ENCODE measurements at regions not wholly inside any gene's neighbourhood (a gene's known extent, or its start where the extent isn't known, plus 50 kb on each side); places are given as distances from the start of the nearest gene placed in this dataset.

DNA sequence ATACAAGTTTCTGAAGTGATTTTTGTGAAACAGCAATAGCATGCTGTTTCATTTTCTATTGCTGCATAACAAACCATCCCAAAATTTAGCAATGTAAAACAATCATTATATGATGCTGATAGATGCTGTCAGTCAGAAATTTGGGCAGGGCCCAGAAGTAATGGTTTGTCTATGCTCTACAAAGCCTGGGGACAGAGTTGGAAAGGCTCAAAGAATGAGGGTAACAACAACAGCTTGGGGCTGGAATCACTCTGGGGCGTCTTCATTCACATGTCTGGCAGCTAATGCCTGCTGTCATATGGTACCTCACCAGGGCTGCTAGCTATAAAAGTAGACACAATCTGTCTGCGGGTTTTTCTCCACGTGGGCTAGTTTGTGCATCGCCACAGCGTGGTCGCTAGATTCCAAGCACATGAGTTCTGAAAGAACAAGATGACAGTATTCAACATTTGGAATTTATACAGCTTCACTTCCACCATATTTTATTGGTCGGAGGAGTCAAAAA, 176.5 kb downstream of the BMP4 start:
- Histone ChIP-seq H3K27ac (replicated peaks) (no peak overlapping the region), H3K4me1 (no peaks in the 10 kb centered on the region), H3K27me3 (ENCODE audit: low read depth) (no peaks in the 10 kb centered on the region), H3K36me3 (no peaks in the 10 kb centered on the region), H3K4me3 (no peak overlapping the region), H3K9me3 (replicated peaks) (peaks cover 17% of the 10 kb centered on the region)
- intact Hi-C loops (cut with micrococcal nuclease) = no loop called here
- TF ChIP-seq, protein P1, sequence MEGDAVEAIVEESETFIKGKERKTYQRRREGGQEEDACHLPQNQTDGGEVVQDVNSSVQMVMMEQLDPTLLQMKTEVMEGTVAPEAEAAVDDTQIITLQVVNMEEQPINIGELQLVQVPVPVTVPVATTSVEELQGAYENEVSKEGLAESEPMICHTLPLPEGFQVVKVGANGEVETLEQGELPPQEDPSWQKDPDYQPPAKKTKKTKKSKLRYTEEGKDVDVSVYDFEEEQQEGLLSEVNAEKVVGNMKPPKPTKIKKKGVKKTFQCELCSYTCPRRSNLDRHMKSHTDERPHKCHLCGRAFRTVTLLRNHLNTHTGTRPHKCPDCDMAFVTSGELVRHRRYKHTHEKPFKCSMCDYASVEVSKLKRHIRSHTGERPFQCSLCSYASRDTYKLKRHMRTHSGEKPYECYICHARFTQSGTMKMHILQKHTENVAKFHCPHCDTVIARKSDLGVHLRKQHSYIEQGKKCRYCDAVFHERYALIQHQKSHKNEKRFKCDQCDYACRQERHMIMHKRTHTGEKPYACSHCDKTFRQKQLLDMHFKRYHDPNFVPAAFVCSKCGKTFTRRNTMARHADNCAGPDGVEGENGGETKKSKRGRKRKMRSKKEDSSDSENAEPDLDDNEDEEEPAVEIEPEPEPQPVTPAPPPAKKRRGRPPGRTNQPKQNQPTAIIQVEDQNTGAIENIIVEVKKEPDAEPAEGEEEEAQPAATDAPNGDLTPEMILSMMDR (IDR thresholded peaks at IDR 0.05; ENCODE audit: borderline replicate concordance) = no peak
- DNase-seq = no peak

DNA sequence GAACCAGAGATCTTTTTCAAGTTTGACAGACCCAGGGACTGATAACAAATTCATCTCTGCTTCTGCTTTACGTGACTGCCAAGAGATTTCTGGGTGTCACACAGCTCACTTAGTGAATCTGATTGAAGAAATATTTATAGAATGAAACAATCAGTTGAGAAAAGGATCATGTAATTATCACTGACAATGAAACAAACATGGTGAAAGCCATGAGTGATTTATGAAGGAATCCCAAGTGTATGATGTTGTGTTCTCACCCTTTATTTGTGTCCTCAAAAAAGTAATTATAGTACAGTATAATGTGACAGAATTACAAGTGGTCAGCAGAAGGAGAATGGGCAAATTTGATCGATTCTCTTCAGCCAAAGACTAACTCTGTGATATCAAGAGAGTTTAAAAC, 177.3 kb downstream of the BMP4 start:
- intact Hi-C loops (cut with micrococcal nuclease) = no loop called here
- H3K9me3 ChIP-seq (replicated peaks) = peaks cover 17% of the 10 kb centered on the region
- H3K4me1 ChIP-seq = no peaks in the 10 kb centered on the region
- no peak overlapping the region for H3K27ac ChIP-seq (replicated peaks)
- TF ChIP-seq, protein P1 (IDR thresholded peaks at IDR 0.05; ENCODE audit: borderline replicate concordance) = no peak
- no peaks in the 10 kb centered on the region for H3K36me3 ChIP-seq
- H3K4me3 ChIP-seq = no peak overlapping the region
- DNase-seq = no peak
- no peaks in the 10 kb centered on the region for H3K27me3 ChIP-seq (ENCODE audit: low read depth)

- TF ChIP-seq, protein P1 (IDR thresholded peaks at IDR 0.05; ENCODE audit: borderline replicate concordance) = no peak
- intact Hi-C loops (cut with micrococcal nuclease) = no loop called here
- H3K27me3 ChIP-seq (ENCODE audit: low read depth) = no peaks in the 10 kb centered on the region
- H3K27ac ChIP-seq (replicated peaks) = no peak overlapping the region
- no peaks in the 10 kb centered on the region for H3K4me1 ChIP-seq
- H3K4me3 ChIP-seq = no peak overlapping the region
- H3K36me3 ChIP-seq = no peaks in the 10 kb centered on the region
- DNase-seq = no peak
- peaks cover 17% of the 10 kb centered on the region for H3K9me3 ChIP-seq (replicated peaks)
Observed at GRCh38 chr14:53778263-53778662, 178.4 kb downstream of the BMP4 start.

- intact Hi-C loops (cut with micrococcal nuclease) = no loop called here
- DNase-seq = no peak
- TF ChIP-seq, protein P1 (IDR thresholded peaks at IDR 0.05; ENCODE audit: borderline replicate concordance) = no peak
- no peaks in the 10 kb centered on the region for H3K36me3 ChIP-seq
- no peak overlapping the region for H3K4me3 ChIP-seq
- H3K4me1 ChIP-seq = no peaks in the 10 kb centered on the region
- no peaks in the 10 kb centered on the region for H3K27me3 ChIP-seq (ENCODE audit: low read depth)
- H3K9me3 ChIP-seq (replicated peaks) = peaks cover 17% of the 10 kb centered on the region
- no peak overlapping the region for H3K27ac ChIP-seq (replicated peaks)
Observed at GRCh38 chr14:53772936-53773335, 183.7 kb downstream of the BMP4 start.

GRCh38 chr14:53767566-53767965, 189.1 kb downstream of the BMP4 start:
- Histone ChIP-seq H3K4me3 (no peak overlapping the region), H3K36me3 (no peaks in the 10 kb centered on the region), H3K4me1 (no peaks in the 10 kb centered on the region), H3K27ac (replicated peaks) (no peak overlapping the region), H3K27me3 (ENCODE audit: low read depth) (no peaks in the 10 kb centered on the region), H3K9me3 (replicated peaks) (peaks cover 6% of the 10 kb centered on the region)
- no peak for DNase-seq
- TF ChIP-seq, protein P1 (IDR thresholded peaks at IDR 0.05; ENCODE audit: borderline replicate concordance) = no peak
- intact Hi-C loops (cut with micrococcal nuclease) = no loop called here

All from left ventricle myocardium inferior (tissue), 1 donor.